ENCODE measurements at regions not wholly inside any gene's neighbourhood (a gene's known extent, or its start where the extent isn't known, plus 50 kb on each side); places are given as distances from the start of the nearest gene placed in this dataset.

- TF ChIP-seq POLR2AphosphoS5 (IDR thresholded peaks at IDR 0.05), result no peak
- TF ChIP-seq POLR2A (IDR thresholded peaks at IDR 0.05), result no peak
Measured at GRCh38 chr3:95049841-95050240, 987.0 kb downstream of the NSUN3 start.

Measured in transverse colon (tissue), 3 donors.